Gastrocnemius medialis (tissue), 4 donors: ENCODE measurements at regions not wholly inside any gene's neighbourhood (a gene's known extent, or its start where the extent isn't known, plus 50 kb on each side); places are given as distances from the start of the nearest gene placed in this dataset.

ENCODE experiments used
- ATAC-seq, 2 donors: fragments of 150-250 bp; one replicate each; pipeline ENCODE4 v1.9.1; 2016
- DNase-seq, 2 donors: peaks; one replicate each; pipeline ENCODE4 v3.0.0-alpha.2; 2019
- H3K27ac ChIP-seq, 4 donors: fragments of 200-600 bp; sonication (generic); 1 replicate in 1 of 4; 2 replicates in 3 of 4; pipeline ENCODE4 v1.5.1; 2016 to 2018; ENCODE audit warnings: mild to moderate bottlenecking in 2 of 4, moderate library complexity in 1 of 4
- H3K27me3 ChIP-seq, 3 donors: fragments of 200-600 bp; sonication (generic) in 2 of 3; 1 replicate in 1 of 3; 2 replicates in 2 of 3; pipeline versions ENCODE4 v1.5.1 to v1.6.0; 2016 to 2019; ENCODE audit warnings: mild to moderate bottlenecking in 1 of 3, moderate library complexity in 1 of 3
- H3K36me3 ChIP-seq, 2 donors: fragments of 200-600 bp; sonication (generic) in 1 of 2; one replicate each; pipeline ENCODE4 v1.5.1; 2017 to 2018
- H3K4me1 ChIP-seq, 2 donors: fragments of 200-600 bp; sonication (generic) in 1 of 2; one replicate each; pipeline ENCODE4 v1.5.1; 2016 to 2017; ENCODE audit warnings: mild to moderate bottlenecking in 2 of 2
- H3K4me3 ChIP-seq, 4 donors: fragments of 200-600 bp; sonication (generic) in 3 of 4; 1 replicate in 1 of 4; 2 replicates in 3 of 4; pipeline ENCODE4 v1.5.1; 2016 to 2019; ENCODE audit warnings: mild to moderate bottlenecking in 2 of 4
- H3K9me3 ChIP-seq, 3 donors: fragments of 200-600 bp; sonication (generic) in 2 of 3; 1 replicate in 1 of 3; 2 replicates in 2 of 3; pipeline ENCODE4 v1.5.1; 2016 to 2019
- CTCF ChIP-seq, 5 experiments: fragments of 450-650 bp in 3 of 5; fragments of 200-600 bp in 2 of 5; sonication (generic) in 2 of 5; IDR thresholded peaks in 4 of 5; conservative IDR thresholded peaks in 1 of 5; 1 replicate in 4 of 5; 2 replicates in 1 of 5; pipeline ENCODE4 v1.5.1; 2016 to 2019; ENCODE audit warnings: antibody characterized with exemption in 5 of 5, mild to moderate bottlenecking in 3 of 5, moderate library complexity in 3 of 5
- POLR2A ChIP-seq, 2 donors: fragments of 450-650 bp; IDR thresholded peaks; one replicate each; pipeline ENCODE4 v1.6.1; 2017; ENCODE audit warnings: antibody characterized with exemption in 2 of 2, mild to moderate bottlenecking in 2 of 2, moderate library complexity in 2 of 2
- in situ Hi-C, 4 donors: fragments of 200-750 bp; cut with MboI; loops; one replicate each; pipeline versions ENCODE4 v1.15.0 to v1.8.0; 2017; ENCODE audit warnings: low sequenced_read_pairs in 4 of 4
- intact Hi-C: fragments of 100-400 bp; cut with DNase I; formaldehyde crosslinking; loops from one replicate; pipeline ENCODE4 v1.15.1; 2023; ENCODE audit warnings: low total_unique reads

DNA sequence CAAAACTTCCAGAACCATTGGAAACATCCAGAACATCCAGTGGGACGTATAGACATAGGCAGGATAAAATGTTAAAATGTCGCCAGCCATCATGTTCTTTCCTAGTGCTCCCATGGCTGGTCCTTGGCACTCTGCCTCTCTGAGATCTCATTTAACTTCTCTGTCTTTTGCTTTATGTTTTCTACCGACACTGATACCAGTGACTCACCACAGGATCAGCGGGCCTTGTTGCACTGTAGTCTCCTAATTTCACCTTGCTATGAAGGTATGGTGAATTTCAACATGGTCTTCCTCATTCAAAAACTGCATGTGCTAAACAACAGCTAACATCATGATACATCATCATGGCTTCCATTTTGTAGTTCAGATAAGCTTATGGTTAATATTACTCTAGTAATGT lies 521.0 kb upstream of the IGFBP7 start:
- no peaks in the 10 kb centered on the region for H3K36me3 ChIP-seq
- no peak overlapping the region for H3K27ac ChIP-seq
- no peak overlapping the region for H3K4me3 ChIP-seq
- DNase-seq: no peak
- no peaks in the 10 kb centered on the region for H3K4me1 ChIP-seq
- TF ChIP-seq CTCF (IDR thresholded peaks at IDR 0.05 in 4 of 5, conservative IDR thresholded peaks at IDR 0.05 in 1 of 5): no peak
- no peak for TF ChIP-seq POLR2A (IDR thresholded peaks at IDR 0.05)
- in situ Hi-C loops (no loop called here), intact Hi-C loops (no loop called here)
- no peaks in the 10 kb centered on the region for H3K9me3 ChIP-seq
- no peak for ATAC-seq
- no peaks in the 10 kb centered on the region for H3K27me3 ChIP-seq

GRCh38 chr4:57628004-57628403 lies 517.8 kb upstream of the IGFBP7 start:
- Histone ChIP-seq H3K27ac (no peak overlapping the region), H3K36me3 (no peaks in the 10 kb centered on the region), H3K27me3 (no peaks in the 10 kb centered on the region), H3K4me1 (no peaks in the 10 kb centered on the region), H3K9me3 (no peaks in the 10 kb centered on the region), H3K4me3 (no peak overlapping the region)
- intact Hi-C loops: no loop called here
- DNase-seq: no peak
- in situ Hi-C loops: no loop called here
- no peak for TF ChIP-seq POLR2A (IDR thresholded peaks at IDR 0.05)
- no peak for TF ChIP-seq CTCF (IDR thresholded peaks at IDR 0.05 in 4 of 5, conservative IDR thresholded peaks at IDR 0.05 in 1 of 5)
- ATAC-seq: no peak

DNA sequence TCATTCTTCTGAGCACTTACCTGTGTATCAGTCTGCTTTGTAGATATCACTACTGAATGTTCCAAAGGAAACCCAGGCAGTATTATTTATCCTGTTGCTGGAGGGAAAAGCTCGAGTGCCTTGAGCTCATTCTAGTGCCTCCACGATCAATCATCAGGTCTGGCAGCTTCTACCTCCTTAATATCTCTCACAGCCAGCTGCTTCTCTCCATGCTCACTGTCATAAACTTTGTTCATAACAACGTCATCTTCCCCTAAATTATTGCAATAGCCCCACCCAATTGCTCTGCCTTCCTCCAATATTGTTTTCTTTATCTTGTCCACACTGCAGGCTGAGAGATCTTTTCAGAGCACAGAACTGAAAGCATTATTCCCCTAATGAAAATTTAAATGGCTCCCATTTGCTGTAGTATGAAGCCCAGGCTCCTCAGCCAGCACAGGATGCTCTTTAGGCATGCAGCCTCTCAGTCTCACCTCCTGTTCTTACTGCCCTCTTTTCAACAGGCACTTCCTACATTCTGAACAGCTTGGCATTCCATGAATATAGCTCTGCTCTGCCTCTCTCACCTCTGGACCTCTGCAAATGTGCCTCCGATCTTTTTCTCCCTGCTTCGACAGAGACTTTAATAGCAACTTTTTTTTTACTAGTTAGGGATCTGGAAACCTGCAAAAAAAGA lies 504.2 kb upstream of the IGFBP7 start:
- Histone ChIP-seq H3K4me3 (no peak overlapping the region), H3K4me1 (no peaks in the 10 kb centered on the region), H3K27me3 (no peaks in the 10 kb centered on the region), H3K36me3 (no peaks in the 10 kb centered on the region), H3K27ac (no peak overlapping the region), H3K9me3 (no peaks in the 10 kb centered on the region)
- in situ Hi-C loops: no loop called here
- ATAC-seq (no peak), DNase-seq (no peak)
- TF ChIP-seq POLR2A (IDR thresholded peaks at IDR 0.05) (no peak), CTCF (IDR thresholded peaks at IDR 0.05 in 4 of 5, conservative IDR thresholded peaks at IDR 0.05 in 1 of 5) (no peak)
- intact Hi-C loops: no loop called here

DNA sequence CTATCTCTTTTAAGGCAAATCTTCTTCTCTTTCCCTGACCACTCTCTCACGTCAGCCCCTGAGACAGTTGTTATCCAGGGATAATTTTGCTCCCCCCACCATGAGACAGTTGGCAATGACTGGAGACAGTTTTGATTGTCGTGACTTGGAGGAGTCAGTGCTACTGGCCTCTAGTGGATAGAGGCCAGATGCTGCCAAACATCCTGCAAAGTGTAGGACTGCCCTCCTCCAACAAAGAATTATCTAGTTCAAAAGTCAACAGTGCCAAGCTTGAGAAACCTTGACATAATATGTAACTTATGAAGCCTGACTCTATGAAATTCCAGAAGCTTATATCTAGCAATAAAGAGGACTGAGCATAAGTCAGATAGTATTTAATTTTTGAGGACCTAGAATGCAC lies 502.1 kb upstream of the IGFBP7 start:
- intact Hi-C loops: no loop called here
- H3K27me3 ChIP-seq: no peaks in the 10 kb centered on the region
- no peaks in the 10 kb centered on the region for H3K36me3 ChIP-seq
- H3K4me1 ChIP-seq: no peaks in the 10 kb centered on the region
- H3K4me3 ChIP-seq: no peak overlapping the region
- in situ Hi-C loops: no loop called here
- TF ChIP-seq CTCF (IDR thresholded peaks at IDR 0.05 in 4 of 5, conservative IDR thresholded peaks at IDR 0.05 in 1 of 5): no peak
- no peak overlapping the region for H3K27ac ChIP-seq
- no peak for ATAC-seq
- no peak for DNase-seq
- H3K9me3 ChIP-seq: no peaks in the 10 kb centered on the region

GRCh38 chr4:57607566-57608180 lies 497.5 kb upstream of the IGFBP7 start:
- Histone ChIP-seq H3K4me1 (no peaks in the 10 kb centered on the region), H3K4me3 (no peak overlapping the region), H3K27me3 (no peaks in the 10 kb centered on the region), H3K9me3 (no peaks in the 10 kb centered on the region), H3K36me3 (no peaks in the 10 kb centered on the region), H3K27ac (no peak overlapping the region)
- intact Hi-C loops (no loop called here), in situ Hi-C loops (no loop called here)
- TF ChIP-seq CTCF (IDR thresholded peaks at IDR 0.05 in 4 of 5, conservative IDR thresholded peaks at IDR 0.05 in 1 of 5) (no peak), POLR2A (IDR thresholded peaks at IDR 0.05) (no peak)
- ATAC-seq (no peak), DNase-seq (no peak)
